Body of pancreas (tissue), 4 donors: ENCODE measurements at regions not wholly inside any gene's neighbourhood (a gene's known extent, or its start where the extent isn't known, plus 50 kb on each side); places are given as distances from the start of the nearest gene placed in this dataset.

Experiments used
- CTCF ChIP-seq, 7 experiments: fragments of 450-650 bp in 4 of 7; fragments of 200-600 bp in 3 of 7; sonication (generic) in 3 of 7; IDR thresholded peaks; one replicate each; pipeline ENCODE4 v1.5.1; 2016 to 2019; ENCODE audit warnings: antibody characterized with exemption in 7 of 7
- POLR2A ChIP-seq, 3 donors: fragments of 450-650 bp; IDR thresholded peaks; one replicate each; pipeline ENCODE4 v1.6.1; 2016; ENCODE audit warnings: antibody characterized with exemption in 3 of 3, mild to moderate bottlenecking in 2 of 3

GRCh38 chr4:135240796-135241195 is 1039.2 kb upstream of the PABPC4L start:
- TF ChIP-seq CTCF (IDR thresholded peaks at IDR 0.05) (no peak), POLR2A (IDR thresholded peaks at IDR 0.05) (no peak)
